GM12891 (cell line): ENCODE measurements at regions not wholly inside any gene's neighbourhood (a gene's known extent, or its start where the extent isn't known, plus 50 kb on each side); places are given as distances from the start of the nearest gene placed in this dataset.

ENCODE experiments used
- PAX5 ChIP-seq: IDR thresholded peaks from 2 replicates; pipeline ENCODE4 v1.6.1; 2011; ENCODE audit warnings: low read length, moderate library complexity, mild to moderate bottlenecking; ENCODE audit not compliant: insufficient read depth, severe bottlenecking
- POLR2A ChIP-seq: IDR thresholded peaks from 2 replicates; pipeline ENCODE4 v1.6.1; 2011; ENCODE audit warnings: low read depth, low read length, control low read depth
- POLR2AphosphoS5 ChIP-seq: IDR thresholded peaks from 2 replicates; pipeline ENCODE4 v1.6.1; 2011; ENCODE audit warnings: low read depth, low read length, control low read depth
- POU2F2 ChIP-seq: IDR thresholded peaks from 2 replicates; pipeline ENCODE4 v1.6.1; 2011; ENCODE audit warnings: low read depth, mild to moderate bottlenecking, control low read depth, low read length, moderate library complexity
- SPI1 ChIP-seq: IDR thresholded peaks from 2 replicates; pipeline ENCODE4 v1.6.1; 2011; ENCODE audit warnings: low read depth, low read length, control low read depth
- TAF1 ChIP-seq: IDR thresholded peaks from 2 replicates; pipeline ENCODE4 v1.6.1; 2011; ENCODE audit warnings: low read depth, low read length, control low read depth

DNA sequence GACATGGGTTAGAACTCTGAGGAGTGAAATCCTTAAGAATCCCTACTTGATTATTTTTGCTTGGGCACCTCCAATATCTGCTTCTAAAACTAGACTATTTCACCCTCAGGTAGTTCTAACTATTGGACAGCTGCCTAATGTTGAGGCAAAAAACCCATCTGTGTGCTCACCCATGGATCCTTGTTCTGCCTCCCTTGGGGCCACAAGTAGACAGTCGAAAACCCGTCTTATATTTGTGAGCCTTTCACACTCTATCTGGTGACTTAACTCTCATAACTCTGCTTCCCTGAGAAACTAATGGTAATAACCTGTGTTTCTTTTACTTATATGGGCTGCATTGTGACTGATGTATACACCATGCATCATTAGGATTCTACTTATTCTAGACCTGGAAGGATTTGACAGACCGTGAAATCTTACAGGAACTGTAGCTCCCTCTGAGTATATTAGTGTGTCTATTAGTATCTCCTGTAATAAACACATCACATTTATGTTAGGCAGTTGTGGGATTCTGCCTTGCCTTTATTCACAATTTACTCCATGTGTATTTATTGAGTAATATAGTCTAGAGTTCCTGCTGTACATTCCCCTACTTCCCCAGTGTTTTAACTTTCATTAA, 94.6 kb upstream of the SGCD start:
- TF ChIP-seq POLR2A: no peak
- TF ChIP-seq PAX5: no peak
- no peak for TF ChIP-seq POLR2AphosphoS5
- TF ChIP-seq TAF1: no peak
- TF ChIP-seq SPI1: no peak
- TF ChIP-seq POU2F2: no peak
